ENCODE measurements at regions not wholly inside any gene's neighbourhood (a gene's known extent, or its start where the extent isn't known, plus 50 kb on each side); places are given as distances from the start of the nearest gene placed in this dataset.
"Not testable (repeated sequence)": the region's sequence is repeated elsewhere in the genome, so short reads cannot be mapped to it uniquely, and the experiment has no call there.

- no peak for DNase-seq
These were observed 643.0 kb upstream of the GOLIM4 start for GRCh38 chr3:168738527-168739325.

GRCh38 chr3:168736202-168736601, 640.5 kb upstream of the GOLIM4 start:
- no peak for DNase-seq

- DNase-seq = no peak
These were observed 634.3 kb upstream of the GOLIM4 start for GRCh38 chr3:168730073-168730472.

GRCh38 chr3:168722091-168722490, 626.4 kb upstream of the GOLIM4 start:
- DNase-seq = no peak

- DNase-seq = no peak
These were observed 619.0 kb upstream of the GOLIM4 start for GRCh38 chr3:168714609-168715240.

GRCh38 chr3:168709073-168709472, 613.3 kb upstream of the GOLIM4 start:
- no peak for DNase-seq

GRCh38 chr3:168707900-168708299, 612.2 kb upstream of the GOLIM4 start:
- DNase-seq = no peak

- no peak for DNase-seq
These were observed 609.7 kb upstream of the GOLIM4 start for GRCh38 chr3:168705412-168705811.

- DNase-seq = no peak
These were observed 600.3 kb upstream of the GOLIM4 start for GRCh38 chr3:168696051-168696450.

GRCh38 chr3:168693870-168694269, 598.1 kb upstream of the GOLIM4 start:
- DNase-seq = no peak

GRCh38 chr3:168688267-168688666, 592.5 kb upstream of the GOLIM4 start:
- no peak for DNase-seq

GRCh38 chr3:168684519-168684918, 588.8 kb upstream of the GOLIM4 start:
- DNase-seq = no peak

- no peak for DNase-seq
These were observed 583.0 kb upstream of the GOLIM4 start for GRCh38 chr3:168678730-168679129.

GRCh38 chr3:168671091-168671490, 575.4 kb upstream of the GOLIM4 start:
- no peak for DNase-seq

- DNase-seq = not testable (repeated sequence)
These were observed 565.3 kb upstream of the GOLIM4 start for GRCh38 chr3:168660879-168661657.

- DNase-seq = no peak
These were observed 563.3 kb upstream of the GOLIM4 start for GRCh38 chr3:168659015-168659414.

GRCh38 chr3:168655611-168656010, 559.9 kb upstream of the GOLIM4 start:
- DNase-seq = no peak

- DNase-seq = no peak
These were observed 559.0 kb upstream of the GOLIM4 start for GRCh38 chr3:168654700-168655099.

- DNase-seq = no peak
These were observed 557.5 kb upstream of the GOLIM4 start for GRCh38 chr3:168653255-168653654.

GRCh38 chr3:168648321-168648720, 552.6 kb upstream of the GOLIM4 start:
- no peak for DNase-seq

- DNase-seq = no peak
These were observed 551.9 kb upstream of the GOLIM4 start for GRCh38 chr3:168647582-168647981.

GRCh38 chr3:168645180-168645579, 549.5 kb upstream of the GOLIM4 start:
- DNase-seq = no peak

- DNase-seq = no peak
These were observed 532.8 kb upstream of the GOLIM4 start for GRCh38 chr3:168628549-168628948.

- no peak for DNase-seq
These were observed 529.8 kb upstream of the GOLIM4 start for GRCh38 chr3:168625477-168625876.
